GM11168 (cell line): ENCODE measurements at regions not wholly inside any gene's neighbourhood (a gene's known extent, or its start where the extent isn't known, plus 50 kb on each side); places are given as distances from the start of the nearest gene placed in this dataset.
"Not testable (repeated sequence)": the region's sequence is repeated elsewhere in the genome, so short reads cannot be mapped to it uniquely, and the experiment has no call there.

ENCODE experiments used
- in situ Hi-C: fragments of 300-500 bp; cut with MboI; formaldehyde crosslinking; loops from one replicate; pipeline ENCODE4 v1.12.0; 2022; ENCODE audit warnings: low sequenced_read_pairs; ENCODE audit not compliant: unreplicated experiment

GRCh38 chr20:23299673-23300050 lies 50.9 kb upstream of the NXT1 start:
- in situ Hi-C loops: no loop called here

- in situ Hi-C loops: no loop called here
Observed at GRCh38 chr20:23298926-23299672, 51.5 kb upstream of the NXT1 start.

DNA sequence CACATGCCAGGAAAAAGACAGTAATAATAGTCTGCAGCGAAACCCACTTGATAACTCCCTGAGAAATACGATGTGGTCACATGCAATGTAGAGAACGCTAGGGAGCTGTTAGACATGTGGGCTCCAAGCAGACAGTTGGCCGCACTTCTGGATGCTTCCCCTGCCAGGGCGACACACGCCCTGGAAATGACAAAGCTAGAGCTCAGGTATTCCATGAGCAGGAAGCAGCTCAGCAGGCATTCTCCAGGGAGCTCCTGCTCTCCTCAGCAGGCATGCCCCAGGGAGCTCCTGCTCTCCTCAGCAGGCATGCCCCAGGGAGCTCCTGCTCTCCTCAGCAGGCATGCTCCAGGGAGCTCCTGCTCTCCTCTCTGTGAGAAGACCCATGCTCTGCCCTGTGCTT lies 52.4 kb upstream of the NXT1 start:
- in situ Hi-C loops: no loop called here

DNA sequence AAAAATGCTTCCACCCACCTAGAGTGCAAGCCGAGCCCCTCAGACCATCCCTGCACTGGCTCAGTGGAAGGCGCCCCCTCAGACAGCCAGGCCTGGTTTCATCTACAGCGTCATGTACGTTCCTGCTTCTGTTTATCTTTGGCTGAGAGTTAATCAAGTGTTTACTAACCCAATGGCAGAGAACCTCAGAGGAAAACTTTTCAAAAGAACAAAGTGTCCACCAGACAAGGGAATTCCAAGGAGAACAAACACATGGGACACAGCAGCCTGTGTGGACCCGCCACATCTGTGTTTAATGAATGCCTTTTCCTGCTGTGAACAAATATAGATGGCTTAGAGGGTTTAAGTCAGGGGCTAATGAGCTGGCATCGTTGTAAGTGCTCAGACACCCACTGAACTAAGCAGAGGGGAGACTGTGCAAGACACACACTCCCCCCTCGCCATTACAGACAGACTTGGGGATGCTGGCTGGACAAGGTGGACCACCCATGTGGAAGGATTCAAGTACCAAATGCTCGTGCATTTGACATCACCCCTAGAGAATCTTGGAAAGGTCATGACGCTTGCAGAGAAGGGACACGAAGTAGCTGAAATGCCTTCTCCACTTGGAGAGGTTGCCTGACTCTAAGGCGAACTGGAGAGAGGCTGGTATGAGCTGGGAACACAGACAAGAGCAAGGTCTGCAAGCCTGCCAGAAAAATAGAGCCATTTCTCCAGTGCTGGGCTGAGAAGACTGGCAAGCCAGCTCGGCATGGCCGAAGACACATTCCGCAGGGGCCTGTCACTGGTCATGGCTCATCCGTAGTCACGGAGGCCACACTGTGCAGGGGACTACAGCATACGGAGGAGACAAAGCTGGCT lies 53.5 kb upstream of the NXT1 start:
- in situ Hi-C loops: no loop called here

GRCh38 chr20:23295934-23296333 lies 54.7 kb upstream of the NXT1 start:
- in situ Hi-C loops: no loop called here

DNA sequence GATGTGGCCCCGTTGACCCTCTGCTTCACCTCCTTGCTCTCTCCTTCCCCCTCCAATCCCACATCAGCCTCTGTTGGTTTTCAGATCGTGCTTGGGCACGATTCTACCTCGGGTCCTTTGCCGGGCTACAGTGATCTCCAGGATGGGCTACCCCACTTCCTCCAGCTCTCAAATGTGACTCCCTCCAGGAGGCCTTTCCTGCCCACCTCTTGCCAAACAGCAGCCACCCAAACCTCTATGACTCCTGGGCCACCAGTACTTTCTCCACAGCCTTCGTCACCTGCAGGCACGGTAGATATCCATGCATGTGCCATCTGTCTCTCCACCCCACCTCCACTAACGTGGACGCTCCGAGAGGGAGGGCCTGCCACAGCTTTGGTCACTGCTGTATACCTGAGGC lies 55.9 kb upstream of the NXT1 start:
- in situ Hi-C loops: no loop called here

DNA sequence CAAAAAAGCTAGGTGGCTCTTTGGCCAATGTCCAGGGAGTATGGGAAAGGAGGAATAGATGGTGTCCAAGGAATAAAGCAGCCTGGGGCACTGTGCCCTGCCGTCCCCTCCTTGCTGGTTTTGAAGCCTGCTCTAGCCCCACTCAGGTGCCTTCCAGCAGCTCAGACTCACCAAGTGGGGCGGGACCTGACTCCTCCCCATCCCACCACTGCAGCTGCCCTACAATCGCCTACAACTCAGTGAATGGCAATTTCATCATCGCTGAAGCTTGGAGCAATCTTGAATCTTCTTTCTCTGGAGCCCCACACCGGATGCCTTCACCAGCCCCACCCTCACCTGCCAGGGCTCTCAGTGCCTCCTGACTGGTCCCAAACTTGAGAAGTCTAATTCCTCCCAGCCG lies 56.4 kb upstream of the NXT1 start:
- in situ Hi-C loops: no loop called here

- in situ Hi-C loops: no loop called here
Observed at GRCh38 chr20:23293689-23294088, 56.9 kb upstream of the NXT1 start.

DNA sequence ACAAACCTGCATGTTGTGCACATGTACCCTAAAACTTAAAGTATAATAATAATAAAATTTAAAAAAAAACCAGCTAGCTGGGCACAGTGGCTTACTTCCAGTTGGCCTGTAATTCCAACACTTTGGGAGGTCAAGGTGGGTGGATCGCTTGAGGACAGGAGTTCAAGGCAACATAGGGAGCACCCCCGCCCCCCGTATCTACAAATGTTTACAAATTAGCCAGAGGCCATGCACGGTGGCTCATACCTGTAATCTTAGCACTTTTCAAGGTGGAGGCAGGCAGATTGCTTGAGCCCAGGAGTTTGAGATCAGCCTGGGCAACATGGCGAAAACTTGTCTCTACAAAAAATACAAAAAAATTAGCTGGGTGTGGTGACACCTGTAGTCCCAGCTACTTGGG lies 58.3 kb upstream of the NXT1 start:
- in situ Hi-C loops: not testable (repeated sequence)

DNA sequence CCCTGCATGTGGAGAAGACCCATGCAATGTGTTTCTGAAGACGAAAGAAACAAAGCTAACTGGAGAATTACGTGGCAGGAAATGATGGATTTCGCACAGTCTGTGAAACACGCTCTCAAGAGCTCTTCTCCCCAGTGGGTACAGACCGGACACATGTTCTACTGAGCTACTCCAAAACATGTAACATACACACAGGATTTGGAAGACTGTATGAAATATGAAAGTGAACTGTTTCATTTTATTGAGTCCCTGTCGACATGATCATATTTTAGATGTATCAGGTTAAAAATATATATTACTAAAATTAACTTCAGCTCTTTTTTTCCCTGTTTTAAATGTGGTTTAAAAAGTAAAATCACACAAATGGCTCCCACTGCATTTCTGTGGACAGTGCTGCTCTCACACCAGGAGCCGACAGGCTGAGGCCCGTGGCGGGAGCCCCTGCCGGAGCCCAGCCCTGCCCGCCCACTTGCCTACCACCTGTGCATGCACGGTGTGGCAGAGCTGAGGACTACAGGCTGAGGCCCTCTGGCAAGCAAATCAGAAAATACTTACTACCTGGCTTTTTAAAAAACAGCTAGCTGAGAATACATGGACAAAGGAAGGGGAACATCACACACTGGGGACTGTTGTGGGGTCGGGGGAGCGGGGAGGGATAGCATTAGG lies 58.9 kb upstream of the NXT1 start:
- in situ Hi-C loops: no loop called here

DNA sequence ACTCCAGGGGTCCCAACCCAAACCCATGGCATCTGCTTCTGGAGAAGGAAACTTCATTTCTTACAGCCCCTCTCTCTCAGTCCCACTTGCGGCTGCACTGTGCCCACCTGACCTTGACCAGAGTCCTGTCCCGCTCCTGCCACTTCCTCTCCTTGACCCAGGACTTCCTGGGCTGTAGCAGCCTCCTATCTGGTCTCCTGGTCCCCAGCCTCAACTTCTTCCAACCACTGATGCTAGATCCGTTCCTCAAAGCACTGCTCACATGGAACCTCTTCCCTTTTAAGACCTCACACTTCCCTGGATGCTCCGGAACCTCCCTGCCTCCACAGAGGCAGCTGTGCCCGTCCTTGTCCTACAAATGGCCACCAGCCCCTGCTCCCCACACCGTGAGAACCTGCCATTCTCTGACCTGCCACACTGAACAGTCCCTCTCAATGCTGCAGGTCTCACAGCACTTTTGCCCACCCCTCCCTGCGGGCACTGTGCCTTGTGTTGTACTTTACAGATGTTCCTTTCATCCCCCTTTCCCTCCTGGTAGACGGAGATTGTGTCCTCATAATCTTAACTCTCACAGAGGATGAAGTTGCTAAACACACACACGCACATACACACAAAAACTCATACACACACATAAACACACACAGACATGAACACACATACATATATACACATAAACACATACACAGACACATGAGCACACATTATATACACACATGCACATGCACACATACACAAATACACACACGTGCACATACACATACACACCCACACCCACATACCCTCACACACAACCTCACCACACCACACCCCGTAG lies 59.6 kb upstream of the NXT1 start:
- in situ Hi-C loops: no loop called here

DNA sequence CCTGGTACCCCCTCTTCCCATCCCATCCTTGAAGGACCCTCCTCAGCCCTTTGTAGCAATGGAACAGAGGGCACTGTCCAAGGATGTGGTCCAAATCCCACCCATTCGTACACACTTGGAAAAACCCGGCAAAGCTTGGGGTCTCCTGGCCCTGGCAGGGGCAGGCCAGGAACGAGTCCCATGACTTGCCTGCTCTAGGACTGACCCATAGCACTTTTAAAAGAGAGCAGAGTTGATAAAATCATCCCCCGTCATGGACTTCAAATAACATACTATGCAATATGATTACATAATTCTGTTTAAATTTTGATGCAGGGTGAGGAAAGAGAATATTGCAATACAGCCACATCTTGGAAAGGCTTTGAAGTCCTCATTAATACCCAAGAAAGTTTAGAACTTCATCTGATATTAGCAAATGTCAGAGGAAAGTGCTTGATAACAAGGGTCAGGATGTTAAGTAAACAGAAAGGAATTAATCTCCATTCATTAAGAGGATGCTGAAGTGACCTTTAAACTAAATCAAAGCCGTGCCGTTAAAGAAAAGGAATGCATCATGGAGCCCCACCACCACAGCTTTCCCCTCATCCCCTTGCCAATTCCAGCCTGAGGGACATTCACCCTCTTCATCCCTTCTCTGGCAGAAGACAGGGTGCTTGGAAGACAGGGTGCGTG lies 60.7 kb upstream of the NXT1 start:
- in situ Hi-C loops: no loop called here

GRCh38 chr20:23289249-23289648 lies 61.3 kb upstream of the NXT1 start:
- in situ Hi-C loops: no loop called here

DNA sequence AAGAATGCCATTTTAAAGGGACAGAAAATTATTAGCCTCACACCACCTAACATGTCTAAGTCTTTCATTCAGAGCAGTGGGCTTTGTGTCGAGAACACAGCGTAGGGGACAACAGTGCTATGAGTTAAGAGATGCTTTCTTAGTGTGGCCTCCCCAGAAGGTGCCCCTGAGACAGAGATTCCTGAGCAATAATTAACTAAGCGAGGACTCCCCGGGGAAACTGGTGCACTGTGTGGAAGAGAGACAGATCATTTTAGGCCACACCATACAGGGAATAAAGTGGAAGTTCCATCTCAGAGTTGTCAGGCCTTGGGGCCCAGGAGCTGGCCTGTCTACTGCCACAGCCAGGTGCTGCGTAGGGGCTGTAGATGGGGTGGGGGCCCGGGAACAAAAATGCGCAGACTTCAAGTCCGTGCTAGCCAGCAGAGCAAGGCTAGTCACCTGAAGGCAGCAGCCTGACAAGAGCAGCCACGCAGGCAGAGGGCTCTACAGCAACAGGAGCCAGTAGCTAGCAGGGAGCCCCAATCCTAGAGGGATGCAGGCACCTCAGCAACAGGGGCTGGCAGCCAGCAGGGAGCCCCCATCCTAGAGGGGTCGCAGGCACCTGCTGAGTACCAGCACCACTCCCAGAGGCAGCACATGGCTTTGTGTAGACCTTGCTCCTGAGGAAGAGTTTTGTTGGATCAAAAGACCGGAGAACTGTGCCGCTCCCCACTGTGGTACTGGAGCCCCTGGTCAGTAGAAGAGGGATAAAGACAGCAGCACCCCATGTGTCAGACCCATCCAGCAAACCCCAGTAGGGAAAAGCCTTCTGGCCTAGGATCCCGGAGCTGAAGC lies 63.0 kb upstream of the NXT1 start:
- in situ Hi-C loops: no loop called here

GRCh38 chr20:23286346-23286745 lies 64.2 kb upstream of the NXT1 start:
- in situ Hi-C loops: no loop called here

GRCh38 chr20:23285536-23285935 lies 65.1 kb upstream of the NXT1 start:
- in situ Hi-C loops: no loop called here

DNA sequence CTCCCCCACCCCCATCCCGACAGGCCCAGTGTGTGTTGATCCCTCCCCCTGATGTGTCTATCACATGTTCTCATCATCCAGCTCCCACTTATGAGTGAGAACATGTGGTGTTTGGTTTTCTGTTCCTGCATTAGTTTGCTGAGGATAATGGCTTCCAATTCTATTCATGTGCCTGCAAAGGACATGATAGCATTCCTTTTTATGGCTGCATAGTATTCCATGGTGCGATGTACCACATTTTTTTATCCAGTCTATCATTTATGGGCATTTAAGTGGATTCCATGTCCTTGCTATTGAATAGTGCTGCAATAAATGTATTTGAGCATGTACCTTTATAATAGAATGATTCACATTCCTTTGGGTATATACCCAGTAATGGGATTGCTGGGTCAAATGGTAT lies 66.6 kb upstream of the NXT1 start:
- in situ Hi-C loops: no loop called here

GRCh38 chr20:23283096-23283850 lies 67.3 kb upstream of the NXT1 start:
- in situ Hi-C loops: no loop called here
